ENCODE measurements at regions not wholly inside any gene's neighbourhood (a gene's known extent, or its start where the extent isn't known, plus 50 kb on each side); places are given as distances from the start of the nearest gene placed in this dataset.

- TF ChIP-seq, protein P1, sequence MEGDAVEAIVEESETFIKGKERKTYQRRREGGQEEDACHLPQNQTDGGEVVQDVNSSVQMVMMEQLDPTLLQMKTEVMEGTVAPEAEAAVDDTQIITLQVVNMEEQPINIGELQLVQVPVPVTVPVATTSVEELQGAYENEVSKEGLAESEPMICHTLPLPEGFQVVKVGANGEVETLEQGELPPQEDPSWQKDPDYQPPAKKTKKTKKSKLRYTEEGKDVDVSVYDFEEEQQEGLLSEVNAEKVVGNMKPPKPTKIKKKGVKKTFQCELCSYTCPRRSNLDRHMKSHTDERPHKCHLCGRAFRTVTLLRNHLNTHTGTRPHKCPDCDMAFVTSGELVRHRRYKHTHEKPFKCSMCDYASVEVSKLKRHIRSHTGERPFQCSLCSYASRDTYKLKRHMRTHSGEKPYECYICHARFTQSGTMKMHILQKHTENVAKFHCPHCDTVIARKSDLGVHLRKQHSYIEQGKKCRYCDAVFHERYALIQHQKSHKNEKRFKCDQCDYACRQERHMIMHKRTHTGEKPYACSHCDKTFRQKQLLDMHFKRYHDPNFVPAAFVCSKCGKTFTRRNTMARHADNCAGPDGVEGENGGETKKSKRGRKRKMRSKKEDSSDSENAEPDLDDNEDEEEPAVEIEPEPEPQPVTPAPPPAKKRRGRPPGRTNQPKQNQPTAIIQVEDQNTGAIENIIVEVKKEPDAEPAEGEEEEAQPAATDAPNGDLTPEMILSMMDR (IDR thresholded peaks at IDR 0.05): no peak
- TF ChIP-seq POLR2A (IDR thresholded peaks at IDR 0.05): no peak
Measured at GRCh38 chr1:212179394-212180076, 105.7 kb upstream of the PPP2R5A start.
